B cell (primary cell): ENCODE measurements at regions not wholly inside any gene's neighbourhood (a gene's known extent, or its start where the extent isn't known, plus 50 kb on each side); places are given as distances from the start of the nearest gene placed in this dataset.

ENCODE experiments used
- ATAC-seq: fragments of 200-7000 bp; cut with Tn5 transposase; one replicate; pipeline ENCODE4 v1.10.0; 2021; ENCODE audit warnings: low read depth, mild to moderate bottlenecking, moderate number of reproducible peaks, moderate library complexity
- CTCF ChIA-PET: fragments of 350-600 bp; sonication (Branson Sonifier 250); formaldehyde crosslinking; loops from one replicate; lab custom pipeline; 2021; ENCODE audit warnings: antibody characterized with exemption, inconsistent platforms; lab: Charles Lee
- POLR2A ChIA-PET: fragments of 350-600 bp; sonication (Branson Sonifier 250); formaldehyde crosslinking; loops from one replicate; lab custom pipeline; 2021; ENCODE audit warnings: antibody characterized with exemption; lab: Charles Lee
- DNase-seq: peaks from one replicate; pipeline ENCODE4 v3.0.0; 2013
- H2AFZ ChIP-seq: 2 replicates; pipeline ENCODE4 v1.6.1; 2012; ENCODE audit warnings: mild to moderate bottlenecking, low read depth, low read length; ENCODE audit not compliant: insufficient read depth, poor library complexity, severe bottlenecking
- H3K27ac ChIP-seq, 2 donors: 1 replicate in 1 of 2; 2 replicates in 1 of 2; pipeline ENCODE4 v1.5.1; 2012 to 2013; ENCODE audit warnings: low read length in 2 of 2, mild to moderate bottlenecking in 2 of 2, moderate library complexity in 1 of 2
- H3K27me3 ChIP-seq, 4 experiments: fragments of 200-600 bp in 1 of 4; sonication (generic) in 1 of 4; replicated peaks in 1 of 4; 1 replicate in 2 of 4; 2 replicates in 2 of 4; pipeline versions ENCODE4 v1.6.1 to v1.7.0; 2013 to 2016; ENCODE audit warnings: low read length in 3 of 4, mild to moderate bottlenecking in 2 of 4, mixed read lengths in 1 of 4, moderate library complexity in 1 of 4; ENCODE audit not compliant: insufficient read depth in 4 of 4, control insufficient read depth in 3 of 4; ENCODE audit errors: control extremely low read depth in 1 of 4
- H3K36me3 ChIP-seq, 2 experiments: replicated peaks in 1 of 2; 1 replicate in 1 of 2; 2 replicates in 1 of 2; pipeline versions ENCODE4 v1.6.1 to v1.7.1; 2013; ENCODE audit warnings: low read length in 1 of 2; ENCODE audit not compliant: insufficient read depth in 2 of 2, control insufficient read depth in 1 of 2; ENCODE audit errors: control extremely low read depth in 1 of 2, extremely low read depth in 1 of 2
- H3K4me1 ChIP-seq, 2 donors: fragments of 200-600 bp in 1 of 2; sonication (generic) in 1 of 2; 1 replicate in 1 of 2; 2 replicates in 1 of 2; pipeline versions ENCODE4 v1.5.1 to v1.6.1; 2013 to 2017; ENCODE audit warnings: low read length in 2 of 2; ENCODE audit not compliant: control insufficient read depth in 2 of 2, insufficient read depth in 2 of 2
- H3K4me2 ChIP-seq: replicated peaks from 2 replicates; pipeline ENCODE3; 2012; ENCODE audit warnings: mild to moderate bottlenecking, low read depth, low read length; ENCODE audit not compliant: poor library complexity, severe bottlenecking
- H3K4me3 ChIP-seq, 5 experiments: fragments of 200-600 bp in 1 of 5; sonication (generic) in 1 of 5; 1 replicate in 3 of 5; 2 replicates in 2 of 5; pipeline versions ENCODE4 v1.5.1 to v1.7.0; 2011 to 2016; ENCODE audit warnings: low read length in 4 of 5, mild to moderate bottlenecking in 4 of 5, low read depth in 2 of 5, control low read depth in 1 of 5, moderate library complexity in 1 of 5; ENCODE audit not compliant: insufficient read depth in 1 of 5; ENCODE audit errors: control extremely low read depth in 1 of 5, extremely low read depth in 1 of 5
- H3K79me2 ChIP-seq: fragments of 200-600 bp; sonication (generic); one replicate; pipeline ENCODE4 v1.6.0; 2016; ENCODE audit warnings: low read length; ENCODE audit not compliant: control insufficient read depth, insufficient read depth
- H3K9ac ChIP-seq: fragments of 200-600 bp; sonication (generic); 2 replicates; pipeline ENCODE4 v1.6.1; 2017; ENCODE audit warnings: mild to moderate bottlenecking, low read length, moderate library complexity
- H3K9me3 ChIP-seq, 3 donors: one replicate each; pipeline versions ENCODE4 v1.6.1 to v1.7.1; 2013; ENCODE audit warnings: low read length in 2 of 3; ENCODE audit not compliant: control insufficient read depth in 2 of 3, insufficient read depth in 1 of 3; ENCODE audit errors: control extremely low read depth in 1 of 3
- H4K20me1 ChIP-seq: 2 replicates; pipeline ENCODE4 v1.6.0; 2012; ENCODE audit warnings: mild to moderate bottlenecking, low read length; ENCODE audit not compliant: insufficient read depth, control insufficient read depth, poor library complexity, severe bottlenecking
- H3K27ac Mint-ChIP-seq: one replicate; pipeline ENCODE4 v1.8.0; 2021; ENCODE audit warnings: mixed read lengths
- H3K27me3 Mint-ChIP-seq: one replicate; pipeline ENCODE4 v1.8.0; 2021; ENCODE audit warnings: mixed read lengths
- H3K4me1 Mint-ChIP-seq: one replicate; pipeline ENCODE4 v1.8.0; 2021; ENCODE audit warnings: mixed read lengths
- H3K4me3 Mint-ChIP-seq: one replicate; pipeline ENCODE4 v1.8.0; 2021; ENCODE audit warnings: mixed read lengths
- H3K9me3 Mint-ChIP-seq: one replicate; pipeline ENCODE4 v1.8.0; 2022; ENCODE audit warnings: mixed read lengths; ENCODE audit not compliant: insufficient read depth
- CTCF ChIP-seq: fragments of 200-600 bp; IDR thresholded peaks from one replicate; pipeline ENCODE4 v1.8.0; 2022; ENCODE audit warnings: antibody characterized with exemption, mild to moderate bottlenecking
- EZH2 ChIP-seq: IDR thresholded peaks from 2 replicates; pipeline ENCODE4 v1.6.1; 2012; ENCODE audit warnings: borderline replicate concordance, low read depth, mild to moderate bottlenecking, moderate library complexity, low read length; ENCODE audit not compliant: insufficient read depth, poor library complexity, severe bottlenecking
- WGBS: methylation state at CpG from one replicate; pipeline ENCODE4 v1.1.5; 2013; ENCODE audit warnings: missing lambda C conversion rate; ENCODE audit not compliant: insufficient coverage; 5-methylcytosine and 5-hydroxymethylcytosine counted together
- intact Hi-C: fragments of 100-400 bp; cut with micrococcal nuclease; formaldehyde crosslinking; loops from one replicate; pipeline ENCODE4 v1.10.0; 2022

GRCh38 chr9:109722007-109722406 lies 58.0 kb upstream of the PALM2AKAP2 start:
- ChIA-PET CTCF (no interaction called here), POLR2A (no interaction called here)
- DNase-seq, result no peak

DNA sequence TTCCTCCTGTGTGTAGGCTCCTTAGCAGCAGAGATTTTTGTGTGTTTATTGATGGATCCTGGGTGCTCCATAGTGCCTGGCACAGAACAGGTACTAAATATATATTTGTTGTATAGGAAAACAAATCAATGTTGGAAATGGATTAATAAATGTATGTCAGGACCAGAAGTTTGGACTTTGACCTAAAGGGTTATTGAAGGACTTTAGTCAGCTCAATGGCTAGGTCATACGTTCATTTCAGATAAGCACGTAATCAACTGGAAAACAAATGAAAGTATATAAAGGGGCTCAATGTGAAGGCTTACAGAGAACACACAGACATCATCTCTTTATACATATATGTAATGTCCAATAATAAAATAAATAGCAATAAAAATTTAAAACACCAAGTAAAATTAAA lies 56.2 kb upstream of the PALM2AKAP2 start:
- ATAC-seq (no peak), DNase-seq (no peak)
- Histone ChIP-seq H2AFZ (no peak overlapping the region), H3K9me3 (peaks cover 0 to 5% (median 0%) of the 10 kb centered on the region in 3 donors), H3K27me3 (peaks cover 0 to 3% (median 0%) of the 10 kb centered on the region in 4 experiments), H3K79me2 (no peaks in the 10 kb centered on the region), H3K9ac (no peak overlapping the region), H3K4me1 (no peaks in the 10 kb centered on the region), H3K27ac (no peak overlapping the region), H3K4me2 (no peak overlapping the region), H4K20me1 (no peaks in the 10 kb centered on the region), H3K36me3 (no peaks in the 10 kb centered on the region), H3K4me3 (no peak overlapping the region)
- ChIA-PET CTCF (no interaction called here), POLR2A (no interaction called here)
- Mint-ChIP-seq H3K27me3 (peaks cover 21% of the 10 kb centered on the region), H3K9me3 (peaks cover 9% of the 10 kb centered on the region), H3K4me1 (no peaks in the 10 kb centered on the region), H3K27ac (no peak overlapping the region), H3K4me3 (no peak overlapping the region)
- intact Hi-C loops, result no loop called here
- no peak for TF ChIP-seq EZH2
- no peak for TF ChIP-seq CTCF
- no CpG with 5 or more reads among the region's 2 CpGs for WGBS

More at GRCh38 chr9:109722007-109722406, 58.0 kb upstream of the PALM2AKAP2 start:
- WGBS, result no CpG with 5 or more reads among the region's 1 CpG
- Histone ChIP-seq H3K4me3 (no peak overlapping the region), H3K36me3 (no peaks in the 10 kb centered on the region), H3K27ac (no peak overlapping the region), H4K20me1 (no peaks in the 10 kb centered on the region), H3K4me1 (no peaks in the 10 kb centered on the region), H3K27me3 (peaks cover 0 to 3% (median 0%) of the 10 kb centered on the region in 4 experiments), H3K9ac (no peak overlapping the region), H3K79me2 (no peaks in the 10 kb centered on the region), H3K4me2 (no peak overlapping the region), H3K9me3 (peaks cover 0 to 5% (median 0%) of the 10 kb centered on the region in 3 donors), H2AFZ (no peak overlapping the region)
- peaks cover 9% of the 10 kb centered on the region for H3K9me3 Mint-ChIP-seq
- no peaks in the 10 kb centered on the region for H3K4me1 Mint-ChIP-seq
- no peak for ATAC-seq
- no peak overlapping the region for H3K4me3 Mint-ChIP-seq
- H3K27ac Mint-ChIP-seq, result no peak overlapping the region
- intact Hi-C loops, result no loop called here
- TF ChIP-seq EZH2 (no peak), CTCF (no peak)
- H3K27me3 Mint-ChIP-seq, result peaks cover 21% of the 10 kb centered on the region
